ENCODE measurements at regions not wholly inside any gene's neighbourhood (a gene's known extent, or its start where the extent isn't known, plus 50 kb on each side); places are given as distances from the start of the nearest gene placed in this dataset.

- no peak for DNase-seq
Observed at GRCh38 chr5:4665911-4666310, 474.2 kb upstream of the ADAMTS16 start.

- no peak for DNase-seq
Observed at GRCh38 chr5:4674166-4674565, 466.0 kb upstream of the ADAMTS16 start.

- DNase-seq, result no peak
Observed at GRCh38 chr5:4676934-4677333, 463.2 kb upstream of the ADAMTS16 start.

GRCh38 chr5:4684946-4685345 lies 455.2 kb upstream of the ADAMTS16 start:
- DNase-seq, result no peak

- DNase-seq, result no peak
Observed at GRCh38 chr5:4698596-4698995, 441.5 kb upstream of the ADAMTS16 start.

- no peak for DNase-seq
Observed at GRCh38 chr5:4699592-4699991, 440.5 kb upstream of the ADAMTS16 start.

- DNase-seq, result no peak
Observed at GRCh38 chr5:4700069-4700468, 440.1 kb upstream of the ADAMTS16 start.

GRCh38 chr5:4700871-4701270 lies 439.3 kb upstream of the ADAMTS16 start:
- no peak for DNase-seq

GRCh38 chr5:4703931-4704458 lies 436.1 kb upstream of the ADAMTS16 start:
- DNase-seq, result no peak

GRCh38 chr5:4704951-4705350 lies 435.2 kb upstream of the ADAMTS16 start:
- no peak for DNase-seq

GRCh38 chr5:4716781-4717180 lies 423.3 kb upstream of the ADAMTS16 start:
- no peak for DNase-seq

- no peak for DNase-seq
Observed at GRCh38 chr5:4717446-4717845, 422.7 kb upstream of the ADAMTS16 start.

- DNase-seq, result no peak
Observed at GRCh38 chr5:4720831-4721230, 419.3 kb upstream of the ADAMTS16 start.

- no peak for DNase-seq
Observed at GRCh38 chr5:4722886-4723285, 417.2 kb upstream of the ADAMTS16 start.

- no peak for DNase-seq
Observed at GRCh38 chr5:4725594-4725993, 414.5 kb upstream of the ADAMTS16 start.

GRCh38 chr5:4730279-4730678 lies 409.9 kb upstream of the ADAMTS16 start:
- no peak for DNase-seq

GRCh38 chr5:4734348-4734747 lies 405.8 kb upstream of the ADAMTS16 start:
- DNase-seq, result no peak

- DNase-seq, result no peak
Observed at GRCh38 chr5:4735261-4735660, 404.9 kb upstream of the ADAMTS16 start.

- no peak for DNase-seq
Observed at GRCh38 chr5:4737868-4738267, 402.3 kb upstream of the ADAMTS16 start.

GRCh38 chr5:4738298-4738697 lies 401.8 kb upstream of the ADAMTS16 start:
- no peak for DNase-seq

GRCh38 chr5:4740156-4740555 lies 400.0 kb upstream of the ADAMTS16 start:
- no peak for DNase-seq

- no peak for DNase-seq
Observed at GRCh38 chr5:4758550-4758949, 381.6 kb upstream of the ADAMTS16 start.

- no peak for DNase-seq
Observed at GRCh38 chr5:4758996-4759395, 381.1 kb upstream of the ADAMTS16 start.

GRCh38 chr5:4762316-4762715 lies 377.8 kb upstream of the ADAMTS16 start:
- no peak for DNase-seq

GRCh38 chr5:4765411-4765810 lies 374.7 kb upstream of the ADAMTS16 start:
- DNase-seq, result no peak

GRCh38 chr5:4766101-4766500 lies 374.0 kb upstream of the ADAMTS16 start:
- no peak for DNase-seq

All from activated naive CD4-positive, alpha-beta T cell treated with Interleukin-2 at 50 U/mL for 16 hours (primary cell).